NOMO-1 treated with DMSO at 0.1 percent for 48 hours (cell line): ENCODE measurements at regions not wholly inside any gene's neighbourhood (a gene's known extent, or its start where the extent isn't known, plus 50 kb on each side); places are given as distances from the start of the nearest gene placed in this dataset.
"Not testable (repeated sequence)": the region's sequence is repeated elsewhere in the genome, so short reads cannot be mapped to it uniquely, and the experiment has no call there.

Experiments used
- DNase-seq: peaks from one replicate; lab custom pipeline; 2025; ENCODE audit not compliant: unreplicated experiment; lab: John Stamatoyannopoulos, UW

DNA sequence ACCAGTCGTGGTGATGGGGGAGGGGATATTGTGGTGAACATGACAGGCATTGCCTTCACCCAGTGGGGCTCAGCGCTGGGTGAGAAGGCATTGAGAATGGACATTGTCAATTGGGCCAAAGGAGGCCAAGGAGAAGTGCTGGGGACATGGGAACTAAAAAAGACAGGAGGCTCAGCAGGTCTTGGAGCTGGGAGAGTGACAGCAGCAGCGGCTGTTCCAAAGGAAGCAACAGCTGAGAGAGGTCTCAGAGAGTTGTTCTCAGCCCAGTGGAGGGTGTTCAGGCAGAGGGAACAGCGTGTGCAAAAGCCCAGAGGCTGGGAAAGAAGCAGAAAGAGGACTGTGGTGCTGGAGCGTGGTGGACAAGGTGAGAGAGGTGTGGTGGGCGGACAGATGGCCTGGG lies 56.6 kb upstream of the ASNS start:
- not testable (repeated sequence) for DNase-seq

DNA sequence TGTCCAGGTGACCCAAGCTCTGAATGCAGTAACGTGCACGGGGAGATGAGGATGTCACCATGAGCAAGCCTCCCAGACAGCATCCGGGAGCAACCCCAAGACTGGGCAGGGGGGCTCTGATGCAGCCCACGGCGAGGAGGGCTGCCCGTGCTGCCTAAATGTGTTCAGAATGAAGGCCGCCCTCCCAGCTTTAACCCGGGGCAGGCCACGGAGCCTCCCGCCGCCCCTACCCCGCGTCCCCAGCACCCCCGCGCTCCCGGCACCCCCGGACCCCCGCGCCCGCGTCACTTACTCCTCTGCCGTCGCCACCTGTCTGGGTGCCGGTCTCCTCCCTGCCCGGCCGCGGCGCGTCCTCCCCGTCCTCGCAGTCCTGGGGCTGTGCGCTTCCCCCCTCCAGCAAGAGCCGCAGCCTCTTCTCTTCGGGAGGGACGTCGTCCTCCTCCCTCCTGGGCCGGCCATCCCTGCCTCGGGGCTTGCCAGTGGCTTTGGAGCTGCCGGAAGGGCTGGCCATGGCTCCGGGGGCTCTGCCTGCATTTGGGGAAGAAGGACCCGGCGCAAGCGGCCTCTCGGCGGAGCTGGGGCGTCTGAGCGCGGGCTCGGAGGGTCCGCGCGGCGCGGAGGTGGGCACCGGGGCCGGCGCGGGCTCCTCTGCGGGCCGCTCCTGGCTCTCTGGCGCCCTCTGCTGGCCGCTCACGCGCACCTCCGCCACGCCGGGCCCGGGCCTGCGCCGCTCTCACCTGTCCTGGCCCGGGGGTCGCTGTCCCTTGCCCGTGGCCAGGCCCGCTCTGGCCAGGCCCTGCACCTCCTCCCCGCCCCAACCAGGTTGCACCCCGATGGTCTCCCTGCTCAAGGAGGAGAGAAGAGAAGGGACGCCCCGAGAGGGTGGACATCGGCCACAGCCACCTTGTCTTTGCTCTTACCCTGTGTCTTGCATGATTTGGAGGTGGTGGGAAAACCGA lies 55.9 kb upstream of the ASNS start:
- DNase-seq, result peak; percentile 12
